Brain microvascular endothelial cell (primary cell): ENCODE measurements at regions not wholly inside any gene's neighbourhood (a gene's known extent, or its start where the extent isn't known, plus 50 kb on each side); places are given as distances from the start of the nearest gene placed in this dataset.

ENCODE experiments used
- DNase-seq: peaks from one replicate; pipeline ENCODE4 v3.0.0-alpha.2; 2020
- H3K27ac ChIP-seq: fragments of 250-450 bp; sonication (Bioruptor Pico); 2 replicates; pipeline ENCODE4 v1.5.1; 2020; ENCODE audit warnings: mild to moderate bottlenecking, moderate library complexity
- H3K27me3 ChIP-seq: fragments of 250-450 bp; sonication (Bioruptor Pico); replicated peaks from 2 replicates; pipeline ENCODE4 v1.5.1; 2020; ENCODE audit warnings: mild to moderate bottlenecking
- H3K36me3 ChIP-seq: fragments of 250-450 bp; sonication (Bioruptor Pico); replicated peaks from 2 replicates; pipeline ENCODE4 v1.5.1; 2020; ENCODE audit warnings: mild to moderate bottlenecking
- H3K4me3 ChIP-seq: 2 replicates; pipeline ENCODE4 v1.5.1; 2011; ENCODE audit warnings: low read depth, mild to moderate bottlenecking, control low read depth, low read length, moderate library complexity
- in situ Hi-C: cut with HindIII; loops from 2 replicates; pipeline ENCODE4 v1.10.0; 2017; ENCODE audit warnings: low sequenced_read_pairs, low pct_ligation_motif_present
- TF ChIP-seq, protein P1 (sequence below): IDR thresholded peaks from 2 replicates; pipeline ENCODE4 v1.5.1; 2011; ENCODE audit warnings: low read depth, mild to moderate bottlenecking, moderate library complexity, low read length, control low read depth, inconsistent platforms; ENCODE audit errors: missing control alignments

- TF ChIP-seq, protein P1, sequence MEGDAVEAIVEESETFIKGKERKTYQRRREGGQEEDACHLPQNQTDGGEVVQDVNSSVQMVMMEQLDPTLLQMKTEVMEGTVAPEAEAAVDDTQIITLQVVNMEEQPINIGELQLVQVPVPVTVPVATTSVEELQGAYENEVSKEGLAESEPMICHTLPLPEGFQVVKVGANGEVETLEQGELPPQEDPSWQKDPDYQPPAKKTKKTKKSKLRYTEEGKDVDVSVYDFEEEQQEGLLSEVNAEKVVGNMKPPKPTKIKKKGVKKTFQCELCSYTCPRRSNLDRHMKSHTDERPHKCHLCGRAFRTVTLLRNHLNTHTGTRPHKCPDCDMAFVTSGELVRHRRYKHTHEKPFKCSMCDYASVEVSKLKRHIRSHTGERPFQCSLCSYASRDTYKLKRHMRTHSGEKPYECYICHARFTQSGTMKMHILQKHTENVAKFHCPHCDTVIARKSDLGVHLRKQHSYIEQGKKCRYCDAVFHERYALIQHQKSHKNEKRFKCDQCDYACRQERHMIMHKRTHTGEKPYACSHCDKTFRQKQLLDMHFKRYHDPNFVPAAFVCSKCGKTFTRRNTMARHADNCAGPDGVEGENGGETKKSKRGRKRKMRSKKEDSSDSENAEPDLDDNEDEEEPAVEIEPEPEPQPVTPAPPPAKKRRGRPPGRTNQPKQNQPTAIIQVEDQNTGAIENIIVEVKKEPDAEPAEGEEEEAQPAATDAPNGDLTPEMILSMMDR = no peak
- in situ Hi-C loops = no loop called here
- no peaks in the 10 kb centered on the region for H3K27me3 ChIP-seq
- no peak overlapping the region for H3K4me3 ChIP-seq
- no peaks in the 10 kb centered on the region for H3K36me3 ChIP-seq
- no peak overlapping the region for H3K27ac ChIP-seq
- no peak for DNase-seq
These were observed 406.1 kb downstream of the VPS13C start for GRCh38 chr15:61654002-61654740.

GRCh38 chr15:61653110-61653509 lies 407.1 kb downstream of the VPS13C start:
- Histone ChIP-seq H3K4me3 (no peak overlapping the region), H3K27ac (no peak overlapping the region), H3K36me3 (no peaks in the 10 kb centered on the region), H3K27me3 (no peaks in the 10 kb centered on the region)
- in situ Hi-C loops = no loop called here
- TF ChIP-seq, protein P1 = no peak
- no peak for DNase-seq

- H3K27ac ChIP-seq = no peak overlapping the region
- H3K4me3 ChIP-seq = no peak overlapping the region
- TF ChIP-seq, protein P1 = no peak
- DNase-seq = no peak
- H3K27me3 ChIP-seq = no peaks in the 10 kb centered on the region
- H3K36me3 ChIP-seq = no peaks in the 10 kb centered on the region
- in situ Hi-C loops = no loop called here
These were observed 409.0 kb downstream of the VPS13C start for GRCh38 chr15:61651267-61651666.

DNA sequence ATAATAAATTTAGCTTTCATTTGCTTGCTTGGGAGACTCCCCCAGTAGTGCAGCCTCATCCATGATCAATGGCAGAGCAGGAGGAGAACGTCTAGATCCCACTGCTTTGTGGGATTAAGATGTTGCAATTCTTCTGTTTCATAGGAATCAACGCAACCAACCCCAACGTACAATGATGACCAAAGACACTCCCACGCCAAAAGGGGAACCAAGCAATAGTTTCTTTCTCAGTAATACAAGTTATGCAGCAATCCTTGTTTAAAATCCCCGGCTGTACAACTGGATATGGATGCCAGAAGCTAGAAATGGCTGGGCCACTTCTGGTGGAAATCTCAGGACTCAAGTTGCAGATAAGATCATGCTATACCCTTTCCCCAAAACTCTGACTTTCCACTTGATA lies 411.2 kb downstream of the VPS13C start:
- Histone ChIP-seq H3K4me3 (no peak overlapping the region), H3K36me3 (no peaks in the 10 kb centered on the region), H3K27me3 (no peaks in the 10 kb centered on the region), H3K27ac (no peak overlapping the region)
- in situ Hi-C loops = no loop called here
- DNase-seq = no peak
- TF ChIP-seq, protein P1 = no peak

- Histone ChIP-seq H3K36me3 (no peaks in the 10 kb centered on the region), H3K27ac (no peak overlapping the region), H3K4me3 (no peak overlapping the region), H3K27me3 (no peaks in the 10 kb centered on the region)
- in situ Hi-C loops = no loop called here
- DNase-seq = no peak
- TF ChIP-seq, protein P1 = no peak
These were observed 415.4 kb upstream of the RORA start for GRCh38 chr15:61644550-61644949.

DNA sequence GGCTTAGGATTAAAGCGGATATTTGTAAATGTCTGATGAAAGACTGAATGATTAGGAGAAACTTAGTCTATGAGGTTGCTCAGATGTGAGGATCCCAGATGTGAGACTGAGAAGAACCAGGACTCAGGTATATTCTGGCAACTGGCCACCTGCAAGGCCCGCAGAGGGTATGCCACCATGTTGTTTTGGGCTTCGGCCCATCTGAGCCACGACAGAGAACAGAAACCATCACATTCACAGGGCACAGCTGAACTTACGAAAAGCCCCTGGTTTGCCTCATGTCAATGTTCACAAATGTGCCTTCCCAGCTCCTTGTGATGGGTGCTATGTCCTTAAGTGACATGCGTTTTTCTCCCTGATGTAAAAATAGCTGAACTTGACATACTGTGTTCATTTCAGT lies 412.5 kb upstream of the RORA start:
- Histone ChIP-seq H3K4me3 (no peak overlapping the region), H3K27ac (no peak overlapping the region), H3K36me3 (no peaks in the 10 kb centered on the region), H3K27me3 (no peaks in the 10 kb centered on the region)
- TF ChIP-seq, protein P1 = no peak
- in situ Hi-C loops = no loop called here
- no peak for DNase-seq
